ENCODE measurements at regions not wholly inside any gene's neighbourhood (a gene's known extent, or its start where the extent isn't known, plus 50 kb on each side); places are given as distances from the start of the nearest gene placed in this dataset.
A peak's percentile ranks its signal among the peaks of the same experiment; 100 is the strongest.

GRCh38 chr6:148239801-148240460 lies 102.7 kb upstream of the SASH1 start:
- no peak for TF ChIP-seq CTCF (IDR thresholded peaks at IDR 0.05; ENCODE audit: unreplicated experiment)
- no peak overlapping the region for H3K4me3 Mint-ChIP-seq
- H3K36me3 Mint-ChIP-seq, result no peaks in the 10 kb centered on the region
- H3K9me3 Mint-ChIP-seq, result no peaks in the 10 kb centered on the region
- no peak for DNase-seq (ENCODE audit: low spot score in 2 of 2, unreplicated experiment in 2 of 2)
- no peaks in the 10 kb centered on the region for H3K27me3 Mint-ChIP-seq (ENCODE audit: low read depth)
- H3K4me1 Mint-ChIP-seq, result peaks cover 28% of the 10 kb centered on the region
- no peak overlapping the region for H3K27ac Mint-ChIP-seq

DNA sequence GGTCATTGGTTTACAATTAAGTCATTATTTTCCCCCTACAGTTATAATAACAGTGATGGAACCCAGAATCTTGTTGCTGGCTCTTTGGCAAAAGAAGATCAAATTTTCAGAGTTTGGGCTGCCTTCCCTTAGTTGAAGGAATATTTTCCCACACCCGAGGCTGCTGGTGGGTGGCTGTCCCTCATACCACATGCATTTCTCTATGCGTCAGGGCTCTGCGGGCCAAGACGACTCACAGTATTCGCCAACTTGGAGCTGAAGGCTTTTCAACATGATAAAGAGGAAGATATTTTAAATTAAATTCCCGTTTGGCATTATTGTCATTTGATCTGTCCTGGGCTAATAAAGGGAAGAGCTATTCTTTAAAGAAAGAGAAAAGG lies 102.2 kb upstream of the SASH1 start:
- Mint-ChIP-seq H3K27ac (peak overlapping the region; percentile 40), H3K9me3 (no peaks in the 10 kb centered on the region), H3K4me1 (peaks cover 33% of the 10 kb centered on the region), H3K4me3 (no peak overlapping the region), H3K36me3 (no peaks in the 10 kb centered on the region), H3K27me3 (ENCODE audit: low read depth) (no peaks in the 10 kb centered on the region)
- TF ChIP-seq CTCF (IDR thresholded peaks at IDR 0.05; ENCODE audit: unreplicated experiment), result no peak
- no peak for DNase-seq (ENCODE audit: low spot score in 2 of 2, unreplicated experiment in 2 of 2)

- no peaks in the 10 kb centered on the region for H3K9me3 Mint-ChIP-seq
- DNase-seq (ENCODE audit: low spot score in 2 of 2, unreplicated experiment in 2 of 2), result no peak
- no peak for TF ChIP-seq CTCF (IDR thresholded peaks at IDR 0.05; ENCODE audit: unreplicated experiment)
- H3K27me3 Mint-ChIP-seq (ENCODE audit: low read depth), result no peaks in the 10 kb centered on the region
- peak overlapping the region; percentile 40 for H3K27ac Mint-ChIP-seq
- H3K4me3 Mint-ChIP-seq, result no peak overlapping the region
- no peaks in the 10 kb centered on the region for H3K36me3 Mint-ChIP-seq
- H3K4me1 Mint-ChIP-seq, result peaks cover 34% of the 10 kb centered on the region
Observed at GRCh38 chr6:148240861-148241477, 101.7 kb upstream of the SASH1 start.

DNA sequence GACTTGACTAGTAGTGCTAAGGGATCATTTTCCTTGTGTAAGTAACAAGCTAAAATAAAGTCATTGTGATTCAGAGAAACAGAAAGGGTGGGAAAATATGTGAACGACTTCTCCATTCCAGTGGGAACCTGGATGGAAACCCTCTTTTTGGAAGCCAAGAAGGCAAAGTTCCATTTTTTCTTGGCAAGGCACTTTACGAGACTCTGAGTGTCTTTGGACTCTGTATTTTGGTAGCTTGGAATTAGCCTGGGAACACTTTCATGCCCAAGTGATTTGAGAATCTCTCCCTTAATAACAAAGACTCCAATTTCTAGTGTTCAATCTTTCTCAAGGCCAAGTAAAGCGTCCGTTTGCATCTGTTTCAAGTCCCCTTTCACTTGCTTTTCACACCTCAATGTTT lies 100.5 kb upstream of the SASH1 start:
- no peak for DNase-seq (ENCODE audit: low spot score in 2 of 2, unreplicated experiment in 2 of 2)
- Mint-ChIP-seq H3K27me3 (ENCODE audit: low read depth) (no peaks in the 10 kb centered on the region), H3K9me3 (no peaks in the 10 kb centered on the region), H3K4me1 (peaks cover 40% of the 10 kb centered on the region), H3K4me3 (no peak overlapping the region), H3K27ac (no peak overlapping the region), H3K36me3 (no peaks in the 10 kb centered on the region)
- no peak for TF ChIP-seq CTCF (IDR thresholded peaks at IDR 0.05; ENCODE audit: unreplicated experiment)

DNA sequence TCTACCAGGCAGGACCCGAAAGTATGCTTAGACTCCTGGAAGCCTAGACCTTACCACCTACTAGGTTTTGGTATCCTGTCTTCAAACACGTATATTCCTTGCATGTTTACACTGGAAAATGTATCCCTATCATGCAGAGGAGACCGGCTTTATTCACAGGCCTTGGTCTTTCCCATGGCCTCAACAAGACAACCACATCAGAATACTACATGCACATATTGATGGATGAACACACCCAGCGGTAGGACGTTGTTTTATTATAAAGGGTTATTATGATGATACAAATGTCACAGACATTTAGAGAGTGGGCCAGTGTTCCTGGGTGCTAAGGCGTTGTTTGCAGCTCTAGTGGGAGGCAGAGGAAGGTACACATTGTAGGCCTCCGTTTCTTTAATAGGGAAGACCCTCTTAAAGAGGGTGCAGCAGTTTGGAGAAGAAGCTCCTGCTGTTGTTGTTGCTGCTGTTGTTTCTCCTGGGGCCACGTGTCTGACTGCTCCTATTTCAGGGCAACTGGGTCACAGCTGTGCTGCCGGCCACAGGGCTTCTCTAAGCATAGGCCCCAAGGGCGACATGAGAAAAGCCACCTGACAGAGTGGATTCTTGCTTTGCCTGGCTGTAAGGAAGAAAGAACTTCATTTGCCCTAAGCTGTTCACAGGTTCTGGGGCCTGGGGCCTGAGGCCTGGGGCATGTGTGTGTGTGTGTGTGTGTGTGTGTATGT lies 98.3 kb upstream of the SASH1 start:
- H3K4me1 Mint-ChIP-seq, result peaks cover 53% of the 10 kb centered on the region
- H3K4me3 Mint-ChIP-seq, result no peak overlapping the region
- no peaks in the 10 kb centered on the region for H3K27me3 Mint-ChIP-seq (ENCODE audit: low read depth)
- H3K27ac Mint-ChIP-seq, result no peak overlapping the region
- no peak for TF ChIP-seq CTCF (IDR thresholded peaks at IDR 0.05; ENCODE audit: unreplicated experiment)
- no peaks in the 10 kb centered on the region for H3K9me3 Mint-ChIP-seq
- H3K36me3 Mint-ChIP-seq, result no peaks in the 10 kb centered on the region
- DNase-seq (ENCODE audit: low spot score in 2 of 2, unreplicated experiment in 2 of 2), result no peak

All from mesothelial cell of epicardium (in vitro differentiated cells).